Activated B cell treated with CpG ODN at 0.5 μM for 24 hours (primary cell): ENCODE measurements at regions not wholly inside any gene's neighbourhood (a gene's known extent, or its start where the extent isn't known, plus 50 kb on each side); places are given as distances from the start of the nearest gene placed in this dataset.

Experiments
- ATAC-seq: fragments of 200-7000 bp; cut with Tn5 transposase; one replicate; pipeline ENCODE4 v1.10.0; 2021; ENCODE audit warnings: low read depth, mild to moderate bottlenecking, moderate library complexity
- CTCF ChIA-PET: fragments of 350-600 bp; sonication (Branson Sonifier 250); formaldehyde crosslinking; loops from one replicate; lab custom pipeline; 2021; ENCODE audit warnings: antibody characterized with exemption; lab: Charles Lee
- POLR2A ChIA-PET: fragments of 350-600 bp; sonication (Branson Sonifier 250); formaldehyde crosslinking; loops from one replicate; lab custom pipeline; 2021; ENCODE audit warnings: antibody characterized with exemption; lab: Charles Lee
- DNase-seq: peaks from one replicate; pipeline ENCODE4 v3.0.0; 2022
- H3K27ac Mint-ChIP-seq: one replicate; pipeline ENCODE4 v1.8.0; 2020; ENCODE audit warnings: mixed read lengths
- H3K27me3 Mint-ChIP-seq: one replicate; pipeline ENCODE4 v1.8.0; 2021; ENCODE audit warnings: mixed read lengths
- H3K36me3 Mint-ChIP-seq: one replicate; pipeline ENCODE4 v1.8.0; 2021; ENCODE audit warnings: low read depth, mixed read lengths
- H3K4me1 Mint-ChIP-seq: one replicate; pipeline ENCODE4 v1.8.0; 2021; ENCODE audit warnings: mixed read lengths
- H3K4me3 Mint-ChIP-seq: one replicate; pipeline ENCODE4 v1.8.0; 2020; ENCODE audit warnings: mild to moderate bottlenecking, mixed read lengths
- H3K9me3 Mint-ChIP-seq: one replicate; pipeline ENCODE4 v1.8.0; 2020; ENCODE audit warnings: mixed read lengths
- CTCF ChIP-seq: fragments of 200-600 bp; IDR thresholded peaks from one replicate; pipeline ENCODE4 v1.8.0; 2022; ENCODE audit warnings: antibody characterized with exemption, mild to moderate bottlenecking
- intact Hi-C: fragments of 100-400 bp; cut with micrococcal nuclease; formaldehyde crosslinking; loops from one replicate; pipeline ENCODE4 v1.15.1; 2024

GRCh38 chr12:107443320-107444090 is 242.1 kb upstream of the PWP1 start:
- DNase-seq (no peak), ATAC-seq (no peak)
- ChIA-PET POLR2A (no interaction called here), CTCF (no interaction called here)
- Mint-ChIP-seq H3K36me3 (no peaks in the 10 kb centered on the region), H3K4me3 (no peak overlapping the region), H3K27ac (no peak overlapping the region), H3K4me1 (no peaks in the 10 kb centered on the region), H3K9me3 (no peaks in the 10 kb centered on the region), H3K27me3 (peaks cover 8% of the 10 kb centered on the region)
- no peak for TF ChIP-seq CTCF
- intact Hi-C loops = no loop called here

- no peak for ATAC-seq
- ChIA-PET POLR2A (no interaction called here), CTCF (no interaction called here)
- intact Hi-C loops = no loop called here
- no peak overlapping the region for H3K4me3 Mint-ChIP-seq
- TF ChIP-seq CTCF = no peak
- no peaks in the 10 kb centered on the region for H3K36me3 Mint-ChIP-seq
- H3K27ac Mint-ChIP-seq = no peak overlapping the region
- peaks cover 8% of the 10 kb centered on the region for H3K27me3 Mint-ChIP-seq
- no peaks in the 10 kb centered on the region for H3K9me3 Mint-ChIP-seq
- no peak for DNase-seq
- H3K4me1 Mint-ChIP-seq = no peaks in the 10 kb centered on the region
Observed at GRCh38 chr12:107444771-107445170, 240.8 kb upstream of the PWP1 start.

GRCh38 chr12:107446476-107446875 is 239.1 kb upstream of the PWP1 start:
- no peak for ATAC-seq
- H3K27me3 Mint-ChIP-seq = peaks cover 6% of the 10 kb centered on the region
- intact Hi-C loops = no loop called here
- POLR2A ChIA-PET = no interaction called here
- no peak for DNase-seq
- H3K4me3 Mint-ChIP-seq = no peak overlapping the region
- H3K27ac Mint-ChIP-seq = no peak overlapping the region
- CTCF ChIA-PET = no interaction called here
- no peak for TF ChIP-seq CTCF
- no peaks in the 10 kb centered on the region for H3K36me3 Mint-ChIP-seq
- H3K4me1 Mint-ChIP-seq = no peaks in the 10 kb centered on the region
- H3K9me3 Mint-ChIP-seq = no peaks in the 10 kb centered on the region

- peaks cover 6% of the 10 kb centered on the region for H3K27me3 Mint-ChIP-seq
- H3K9me3 Mint-ChIP-seq = no peaks in the 10 kb centered on the region
- CTCF ChIA-PET = no interaction called here
- POLR2A ChIA-PET = no interaction called here
- intact Hi-C loops = no loop called here
- no peak overlapping the region for H3K4me3 Mint-ChIP-seq
- DNase-seq = no peak
- ATAC-seq = no peak
- no peaks in the 10 kb centered on the region for H3K36me3 Mint-ChIP-seq
- no peak for TF ChIP-seq CTCF
- no peak overlapping the region for H3K27ac Mint-ChIP-seq
- H3K4me1 Mint-ChIP-seq = no peaks in the 10 kb centered on the region
Observed at GRCh38 chr12:107447336-107447735, 238.3 kb upstream of the PWP1 start.

DNA sequence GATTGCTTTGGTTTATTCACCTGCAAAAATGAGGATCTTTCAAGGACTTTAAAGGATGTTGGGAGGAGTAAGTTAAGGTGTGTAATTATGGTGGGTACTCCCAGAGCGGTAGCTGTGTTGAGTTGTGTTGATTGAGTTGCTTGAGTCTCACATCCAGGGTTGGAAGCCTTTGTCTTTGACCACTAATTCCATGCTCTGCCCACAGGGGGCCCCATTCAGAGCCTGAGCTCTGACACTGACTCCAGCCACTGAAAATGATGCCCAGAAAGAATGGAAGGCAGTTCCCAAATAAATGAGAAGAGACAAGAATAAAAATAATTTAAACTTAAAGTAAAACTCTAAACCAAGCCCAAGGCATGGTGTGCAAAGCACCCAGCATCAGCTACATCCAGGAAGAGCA is 237.4 kb upstream of the PWP1 start:
- ATAC-seq (no peak), DNase-seq (no peak)
- H3K27me3 Mint-ChIP-seq = peaks cover 6% of the 10 kb centered on the region
- no peak overlapping the region for H3K27ac Mint-ChIP-seq
- no peak overlapping the region for H3K4me3 Mint-ChIP-seq
- TF ChIP-seq CTCF = no peak
- no peaks in the 10 kb centered on the region for H3K36me3 Mint-ChIP-seq
- intact Hi-C loops = no loop called here
- ChIA-PET CTCF (interaction anchor here (1.1 kb wide), 1 partner anchor 160 kb away, joined by 4 read pairs; no protein-coding TSS in a partner anchor), POLR2A (no interaction called here)
- peaks cover 6% of the 10 kb centered on the region for H3K9me3 Mint-ChIP-seq
- H3K4me1 Mint-ChIP-seq = no peaks in the 10 kb centered on the region
